Tibial artery (tissue), 4 donors: ENCODE measurements at regions not wholly inside any gene's neighbourhood (a gene's known extent, or its start where the extent isn't known, plus 50 kb on each side); places are given as distances from the start of the nearest gene placed in this dataset.

Experiments used
- DNase-seq, 2 donors: peaks; one replicate each; pipeline ENCODE4 v3.0.0-alpha.2; 2019
- H3K27ac ChIP-seq, 2 donors: fragments of 200-600 bp; sonication (generic) in 1 of 2; 1 replicate in 1 of 2; 2 replicates in 1 of 2; pipeline ENCODE4 v1.5.1; 2018 to 2019; ENCODE audit warnings: mild to moderate bottlenecking in 1 of 2
- H3K27me3 ChIP-seq, 2 donors: fragments of 200-600 bp; sonication (generic) in 1 of 2; one replicate each; pipeline versions ENCODE4 v1.5.1 to v1.6.0; 2016 to 2019
- H3K36me3 ChIP-seq, 3 donors: fragments of 200-600 bp; sonication (generic) in 2 of 3; one replicate each; pipeline ENCODE4 v1.5.1; 2016 to 2019; ENCODE audit warnings: mild to moderate bottlenecking in 2 of 3
- H3K4me1 ChIP-seq, 4 donors: fragments of 200-600 bp; sonication (generic) in 2 of 4; 1 replicate in 3 of 4; 2 replicates in 1 of 4; pipeline ENCODE4 v1.5.1; 2016 to 2019
- H3K4me3 ChIP-seq, 2 donors: fragments of 200-600 bp; sonication (generic) in 1 of 2; 1 replicate in 1 of 2; 2 replicates in 1 of 2; pipeline ENCODE4 v1.5.1; 2018 to 2019; ENCODE audit warnings: mild to moderate bottlenecking in 2 of 2
- H3K9me3 ChIP-seq, 3 donors: fragments of 200-600 bp; sonication (generic) in 1 of 3; one replicate each; pipeline ENCODE4 v1.5.1; 2016 to 2019
- CTCF ChIP-seq, 2 experiments: fragments of 200-600 bp in 1 of 2; fragments of 450-650 bp in 1 of 2; IDR thresholded peaks; one replicate each; pipeline ENCODE4 v1.5.1; 2017 to 2019; ENCODE audit warnings: antibody characterized with exemption in 2 of 2, mild to moderate bottlenecking in 1 of 2, moderate library complexity in 1 of 2
- intact Hi-C: fragments of 100-400 bp; cut with DNase I; formaldehyde crosslinking; loops from one replicate; pipeline ENCODE4 v1.15.0; 2023; ENCODE audit warnings: low total_unique reads

GRCh38 chr10:55329796-55330195 lies 528.8 kb upstream of the PCDH15 start:
- H3K27me3 ChIP-seq = no peaks in the 10 kb centered on the region
- DNase-seq = no peak
- no peaks in the 10 kb centered on the region for H3K9me3 ChIP-seq
- no peaks in the 10 kb centered on the region for H3K36me3 ChIP-seq
- intact Hi-C loops = no loop called here
- H3K4me1 ChIP-seq = no peaks in the 10 kb centered on the region
- no peak overlapping the region for H3K4me3 ChIP-seq
- no peak overlapping the region for H3K27ac ChIP-seq
- TF ChIP-seq CTCF (IDR thresholded peaks at IDR 0.05) = no peak

GRCh38 chr10:55320187-55320700 lies 519.2 kb upstream of the PCDH15 start:
- DNase-seq = no peak
- Histone ChIP-seq H3K36me3 (no peaks in the 10 kb centered on the region), H3K27me3 (no peaks in the 10 kb centered on the region), H3K27ac (no peak overlapping the region), H3K9me3 (peaks cover 0 to 3% (median 0%) of the 10 kb centered on the region in 3 donors), H3K4me3 (no peak overlapping the region), H3K4me1 (no peaks in the 10 kb centered on the region)
- intact Hi-C loops = no loop called here
- TF ChIP-seq CTCF (IDR thresholded peaks at IDR 0.05) = no peak

GRCh38 chr10:55311848-55312635 lies 511.0 kb upstream of the PCDH15 start:
- Histone ChIP-seq H3K36me3 (no peaks in the 10 kb centered on the region), H3K27me3 (no peaks in the 10 kb centered on the region), H3K9me3 (no peaks in the 10 kb centered on the region), H3K27ac (no peak overlapping the region), H3K4me1 (no peaks in the 10 kb centered on the region), H3K4me3 (no peak overlapping the region)
- intact Hi-C loops = no loop called here
- TF ChIP-seq CTCF (IDR thresholded peaks at IDR 0.05) = no peak
- no peak for DNase-seq

- DNase-seq = no peak
- Histone ChIP-seq H3K27ac (no peak overlapping the region), H3K27me3 (no peaks in the 10 kb centered on the region), H3K9me3 (no peaks in the 10 kb centered on the region), H3K4me3 (no peak overlapping the region), H3K4me1 (no peaks in the 10 kb centered on the region), H3K36me3 (no peaks in the 10 kb centered on the region)
- intact Hi-C loops = no loop called here
- no peak for TF ChIP-seq CTCF (IDR thresholded peaks at IDR 0.05)
Observed at GRCh38 chr10:55310143-55310542, 509.1 kb upstream of the PCDH15 start.

- intact Hi-C loops = no loop called here
- H3K9me3 ChIP-seq = no peaks in the 10 kb centered on the region
- no peak for TF ChIP-seq CTCF (IDR thresholded peaks at IDR 0.05)
- no peak overlapping the region for H3K27ac ChIP-seq
- no peaks in the 10 kb centered on the region for H3K27me3 ChIP-seq
- H3K4me3 ChIP-seq = no peak overlapping the region
- no peaks in the 10 kb centered on the region for H3K4me1 ChIP-seq
- no peaks in the 10 kb centered on the region for H3K36me3 ChIP-seq
- no peak for DNase-seq
Observed at GRCh38 chr10:55305285-55305684, 504.3 kb upstream of the PCDH15 start.
